GDM1 (cell line): ENCODE measurements at regions not wholly inside any gene's neighbourhood (a gene's known extent, or its start where the extent isn't known, plus 50 kb on each side); places are given as distances from the start of the nearest gene placed in this dataset.
"Not testable (repeated sequence)": the region's sequence is repeated elsewhere in the genome, so short reads cannot be mapped to it uniquely, and the experiment has no call there.

Experiments
- DNase-seq: peaks from one replicate; lab custom pipeline; 2025; lab: John Stamatoyannopoulos, UW

DNA sequence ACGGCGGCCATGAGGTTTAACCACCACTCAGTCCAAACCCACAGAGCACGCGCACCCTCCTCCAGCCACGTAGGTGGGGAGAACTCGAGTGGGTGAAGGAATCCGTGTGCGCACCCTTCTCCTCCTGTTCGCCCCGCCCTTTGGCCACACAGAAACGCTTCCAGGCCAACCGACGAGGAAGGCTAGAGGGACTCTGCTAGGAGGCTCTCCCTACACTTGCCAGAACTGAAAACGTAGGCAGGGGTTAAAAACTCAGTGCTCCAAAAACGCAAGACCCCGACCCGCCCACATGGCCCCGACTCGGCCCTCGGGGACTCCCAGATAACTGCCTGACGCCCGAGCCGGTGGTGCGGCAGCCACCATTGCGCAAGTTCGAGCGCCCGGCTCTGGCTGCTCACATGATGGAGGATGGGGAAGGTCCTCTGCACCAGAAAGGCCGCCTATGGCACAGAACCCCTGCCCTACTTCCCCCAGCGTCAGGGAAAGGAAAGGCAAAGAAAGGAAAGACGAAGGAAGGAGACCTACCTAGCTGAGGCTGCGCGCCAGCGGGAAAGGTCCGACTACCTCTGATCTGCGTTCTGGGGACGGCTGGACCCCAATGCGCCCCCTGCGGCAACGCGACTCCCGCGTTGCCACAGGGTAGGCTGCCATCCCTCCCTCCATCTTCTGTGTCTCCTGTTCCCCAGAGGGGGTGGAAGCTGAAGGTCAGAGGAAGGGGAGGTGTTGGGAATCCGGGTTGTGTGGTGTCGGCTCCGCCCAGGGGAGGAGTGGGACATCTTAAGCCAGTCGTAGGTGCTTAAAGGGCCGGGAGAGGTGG lies 201.9 kb upstream of the AGTR2 start:
- DNase-seq, result no peak

DNA sequence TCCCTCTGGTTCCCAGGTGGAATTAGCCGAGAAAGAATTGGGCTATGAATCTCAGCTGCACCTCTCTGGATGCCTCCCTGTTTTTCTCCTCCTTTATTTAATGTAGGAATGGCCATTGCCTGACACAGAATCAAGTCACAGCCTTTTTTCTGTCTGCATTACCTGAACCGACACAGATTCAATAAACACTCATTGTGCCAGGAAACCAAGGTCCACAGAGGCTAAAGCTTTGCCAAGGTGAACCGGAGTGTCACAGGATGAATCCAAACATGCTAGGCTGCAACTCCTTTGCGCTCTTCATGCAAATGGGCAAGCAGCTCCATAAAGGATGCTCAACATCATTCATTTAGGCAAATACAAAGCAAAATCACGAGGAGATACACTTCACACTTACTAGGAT lies 199.8 kb upstream of the AGTR2 start:
- DNase-seq, result no peak

DNA sequence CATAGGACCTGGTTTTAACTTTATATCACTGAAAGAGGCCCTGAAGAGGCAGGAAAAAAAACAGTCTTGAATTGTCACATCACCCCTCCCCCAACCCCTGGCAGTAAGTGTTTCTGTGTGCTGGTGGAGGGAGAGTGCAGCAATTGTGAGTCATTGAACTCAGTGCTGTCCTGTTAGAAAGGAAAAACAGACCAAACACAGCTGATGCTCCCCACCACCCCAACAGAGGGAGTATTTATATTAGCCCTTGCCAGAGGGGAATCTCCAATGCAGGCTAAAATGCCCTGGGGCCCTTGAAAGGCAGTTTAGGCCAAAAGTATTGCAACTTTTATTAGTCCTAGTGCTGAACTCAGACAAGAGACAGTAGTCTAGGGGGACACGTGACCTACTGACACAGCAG lies 197.8 kb upstream of the AGTR2 start:
- no peak for DNase-seq

GRCh38 chrX:115978068-115978467 lies 192.5 kb upstream of the AGTR2 start:
- DNase-seq, result no peak

DNA sequence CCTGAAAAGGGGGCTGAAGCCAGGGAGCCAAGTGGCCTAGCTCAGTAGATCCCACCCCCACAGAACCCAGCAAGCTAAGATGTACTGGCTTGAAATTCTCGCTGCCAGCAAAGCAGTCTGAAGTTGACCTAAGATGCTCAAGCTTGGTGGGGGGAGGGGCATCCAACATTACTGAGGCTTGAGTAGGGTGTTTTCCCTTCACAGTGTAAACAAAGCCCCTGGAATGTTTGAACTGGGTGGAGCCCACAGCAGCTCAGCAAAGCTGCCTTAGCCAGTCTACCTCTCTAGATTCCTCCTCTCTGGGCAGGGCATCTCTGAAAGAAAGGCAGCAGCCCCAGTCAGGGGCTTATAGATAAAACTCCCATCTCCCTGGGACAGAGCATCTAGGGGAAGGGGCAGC lies 187.4 kb upstream of the AGTR2 start:
- not testable (repeated sequence) for DNase-seq

- DNase-seq, result not testable (repeated sequence)
Observed at GRCh38 chrX:115987464-115987863, 183.1 kb upstream of the AGTR2 start.

- no peak for DNase-seq
Observed at GRCh38 chrX:115988825-115989224, 181.7 kb upstream of the AGTR2 start.

- DNase-seq, result no peak
Observed at GRCh38 chrX:115989686-115990085, 180.9 kb upstream of the AGTR2 start.

- DNase-seq, result no peak
Observed at GRCh38 chrX:116009346-116009745, 161.2 kb upstream of the AGTR2 start.

- no peak for DNase-seq
Observed at GRCh38 chrX:116009861-116010710, 160.5 kb upstream of the AGTR2 start.

GRCh38 chrX:116010939-116011338 lies 159.6 kb upstream of the AGTR2 start:
- no peak for DNase-seq

DNA sequence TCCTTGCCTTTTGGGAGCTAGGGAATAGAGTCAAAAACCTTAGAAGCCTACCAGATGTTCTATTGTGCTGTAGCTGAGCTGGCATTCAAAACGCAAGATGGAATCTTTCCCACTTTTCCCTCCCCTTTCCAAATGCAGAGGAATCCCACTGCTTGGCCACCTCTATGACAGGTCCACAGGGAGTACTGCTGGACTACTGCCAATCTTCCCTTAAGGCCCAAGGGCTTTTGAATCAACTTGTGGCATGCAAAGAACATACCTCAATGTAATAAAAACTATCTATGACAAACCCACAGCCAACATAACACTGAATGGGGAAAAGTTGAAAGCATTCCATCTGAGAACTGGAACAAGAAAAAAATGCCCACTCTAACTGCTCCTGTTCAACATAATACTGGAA lies 139.2 kb upstream of the AGTR2 start:
- no peak for DNase-seq
